OCI-LY3 (cell line): ENCODE measurements at regions not wholly inside any gene's neighbourhood (a gene's known extent, or its start where the extent isn't known, plus 50 kb on each side); places are given as distances from the start of the nearest gene placed in this dataset.

ENCODE experiments used
- CTCF ChIP-seq: fragments of 200-600, 300-600 bp; sonication (generic); IDR thresholded peaks from 2 replicates; pipeline ENCODE4 v1.5.1; 2014; ENCODE audit warnings: antibody characterized with exemption, low read length, low read depth
- EZH2phosphoT487 ChIP-seq: fragments of 200-600 bp; shearing (Covaris generic); IDR thresholded peaks from 2 replicates; pipeline ENCODE4 v1.6.1; 2018; ENCODE audit warnings: antibody characterized with exemption, mixed run types, low read depth

- TF ChIP-seq CTCF (no peak), EZH2phosphoT487 (no peak)
Observed at GRCh38 chr9:99626426-99626825, 195.3 kb upstream of the NR4A3 start.
